ENCODE measurements at regions not wholly inside any gene's neighbourhood (a gene's known extent, or its start where the extent isn't known, plus 50 kb on each side); places are given as distances from the start of the nearest gene placed in this dataset.

DNA sequence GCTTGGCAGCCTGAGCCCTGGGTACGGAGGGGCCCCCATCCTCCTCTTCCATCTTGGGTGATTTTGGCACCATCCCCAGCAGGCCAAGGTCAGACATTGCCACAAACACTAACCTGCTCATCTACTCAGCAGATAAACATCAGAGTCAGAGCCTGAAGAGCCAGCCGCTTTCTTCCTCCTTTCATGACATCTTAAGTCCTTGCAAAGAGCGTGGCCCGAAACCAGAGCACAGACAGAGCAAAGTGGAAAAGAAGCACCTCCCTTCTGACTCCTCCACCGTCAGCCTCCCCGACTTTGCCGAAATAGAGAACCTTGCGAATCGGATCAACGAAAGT lies 60.4 kb upstream of the RPH3AL start:
- TF ChIP-seq, protein P1, sequence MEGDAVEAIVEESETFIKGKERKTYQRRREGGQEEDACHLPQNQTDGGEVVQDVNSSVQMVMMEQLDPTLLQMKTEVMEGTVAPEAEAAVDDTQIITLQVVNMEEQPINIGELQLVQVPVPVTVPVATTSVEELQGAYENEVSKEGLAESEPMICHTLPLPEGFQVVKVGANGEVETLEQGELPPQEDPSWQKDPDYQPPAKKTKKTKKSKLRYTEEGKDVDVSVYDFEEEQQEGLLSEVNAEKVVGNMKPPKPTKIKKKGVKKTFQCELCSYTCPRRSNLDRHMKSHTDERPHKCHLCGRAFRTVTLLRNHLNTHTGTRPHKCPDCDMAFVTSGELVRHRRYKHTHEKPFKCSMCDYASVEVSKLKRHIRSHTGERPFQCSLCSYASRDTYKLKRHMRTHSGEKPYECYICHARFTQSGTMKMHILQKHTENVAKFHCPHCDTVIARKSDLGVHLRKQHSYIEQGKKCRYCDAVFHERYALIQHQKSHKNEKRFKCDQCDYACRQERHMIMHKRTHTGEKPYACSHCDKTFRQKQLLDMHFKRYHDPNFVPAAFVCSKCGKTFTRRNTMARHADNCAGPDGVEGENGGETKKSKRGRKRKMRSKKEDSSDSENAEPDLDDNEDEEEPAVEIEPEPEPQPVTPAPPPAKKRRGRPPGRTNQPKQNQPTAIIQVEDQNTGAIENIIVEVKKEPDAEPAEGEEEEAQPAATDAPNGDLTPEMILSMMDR (IDR thresholded peaks at IDR 0.05) = no peak
- no peak for TF ChIP-seq POLR2A (IDR thresholded peaks at IDR 0.05)

Measured in body of pancreas (tissue), 4 donors.